DOHH2 (cell line): ENCODE measurements at regions not wholly inside any gene's neighbourhood (a gene's known extent, or its start where the extent isn't known, plus 50 kb on each side); places are given as distances from the start of the nearest gene placed in this dataset.

Source experiments
- H3F3A ChIP-seq: fragments of 200-600 bp; sonication (generic), shearing (Covaris generic); 2 replicates; pipeline ENCODE4 v1.6.0; 2016; ENCODE audit warnings: antibody characterized with exemption, mild to moderate bottlenecking; ENCODE audit not compliant: control insufficient read depth, insufficient read depth
- H3K27ac ChIP-seq: fragments of 200-600 bp; sonication (generic); 2 replicates; pipeline ENCODE4 v1.5.1; 2014; ENCODE audit warnings: low read depth, mild to moderate bottlenecking, low read length, moderate library complexity
- H3K27me3 ChIP-seq: fragments of 200-600 bp; sonication (generic); 2 replicates; pipeline ENCODE4 v1.6.1; 2014; ENCODE audit warnings: mild to moderate bottlenecking, low read length, mixed read lengths; ENCODE audit not compliant: control insufficient read depth
- H3K36me3 ChIP-seq: fragments of 200-600 bp; sonication (generic); 2 replicates; pipeline ENCODE4 v1.6.1; 2014; ENCODE audit warnings: mild to moderate bottlenecking, low read length, moderate library complexity, mixed read lengths; ENCODE audit not compliant: control insufficient read depth
- H3K4me1 ChIP-seq: fragments of 200-600 bp; sonication (generic); 2 replicates; pipeline ENCODE4 v1.6.1; 2014; ENCODE audit warnings: mild to moderate bottlenecking, low read length, mixed read lengths; ENCODE audit not compliant: control insufficient read depth
- H3K4me2 ChIP-seq: fragments of 200-600 bp; sonication (generic); 2 replicates; pipeline ENCODE4 v1.6.0; 2014; ENCODE audit warnings: mild to moderate bottlenecking, low read length, moderate library complexity
- H3K4me3 ChIP-seq: fragments of 200-600 bp; sonication (generic); 2 replicates; pipeline ENCODE4 v1.5.1; 2014; ENCODE audit warnings: mild to moderate bottlenecking, low read length, mixed read lengths
- H3K79me2 ChIP-seq: fragments of 200-600 bp; sonication (generic); 2 replicates; pipeline ENCODE4 v1.6.1; 2014; ENCODE audit warnings: mild to moderate bottlenecking, low read length, mixed read lengths; ENCODE audit not compliant: control insufficient read depth
- H3K9me2 ChIP-seq: fragments of 200-600 bp; sonication (generic); replicated peaks from 2 replicates; pipeline ENCODE4 v1.6.1; 2014; ENCODE audit warnings: mild to moderate bottlenecking, low read length, mixed read lengths; ENCODE audit not compliant: control insufficient read depth
- H3K9me3 ChIP-seq: fragments of 200-600 bp; sonication (generic); 2 replicates; pipeline ENCODE4 v1.6.1; 2014; ENCODE audit warnings: antibody characterized with exemption, low read length, mixed read lengths; ENCODE audit not compliant: control insufficient read depth, insufficient read depth
- H4K20me1 ChIP-seq: fragments of 200-600 bp; sonication (generic); 2 replicates; pipeline ENCODE4 v1.6.0; 2014; ENCODE audit warnings: low read depth, mild to moderate bottlenecking, antibody characterized with exemption, low read length, moderate library complexity; ENCODE audit not compliant: control insufficient read depth, insufficient read depth
- CTCF ChIP-seq: fragments of 200-600 bp; sonication (generic); IDR thresholded peaks from one replicate; pipeline ENCODE4 v1.5.1; 2014; ENCODE audit warnings: antibody characterized with exemption, mild to moderate bottlenecking, low read depth, low read length; ENCODE audit not compliant: poor library complexity, severe bottlenecking
- EZH2phosphoT487 ChIP-seq: fragments of 200-600 bp; sonication (generic); IDR thresholded peaks from 2 replicates; pipeline ENCODE4 v1.6.1; 2017; ENCODE audit warnings: borderline replicate concordance, mild to moderate bottlenecking, antibody characterized with exemption, low read length, moderate library complexity, mixed read lengths

- H3K9me2 ChIP-seq = no peaks in the 10 kb centered on the region
- H3K9me3 ChIP-seq = no peaks in the 10 kb centered on the region
- no peak overlapping the region for H3K4me2 ChIP-seq
- no peaks in the 10 kb centered on the region for H4K20me1 ChIP-seq
- H3K79me2 ChIP-seq = no peaks in the 10 kb centered on the region
- H3K36me3 ChIP-seq = no peaks in the 10 kb centered on the region
- TF ChIP-seq EZH2phosphoT487 (no peak), CTCF (no peak)
- H3K4me1 ChIP-seq = no peaks in the 10 kb centered on the region
- no peak overlapping the region for H3K27ac ChIP-seq
- 0 out of 2 replicates have a peak, but pooled peaks cover 2% of the 10 kb centered on the region for H3K27me3 ChIP-seq
- H3K4me3 ChIP-seq = no peak overlapping the region
- no peaks in the 10 kb centered on the region for H3F3A ChIP-seq
Observed at GRCh38 chr20:63138855-63139341, 77.0 kb downstream of the YTHDF1 start.

- Histone ChIP-seq H3K4me2 (no peak overlapping the region), H3K4me3 (no peak overlapping the region), H3K27ac (no peak overlapping the region), H3K9me3 (no peaks in the 10 kb centered on the region), H3K79me2 (no peaks in the 10 kb centered on the region), H4K20me1 (no peaks in the 10 kb centered on the region), H3K36me3 (no peaks in the 10 kb centered on the region), H3F3A (no peaks in the 10 kb centered on the region), H3K27me3 (0 out of 2 replicates have a peak, but pooled peaks cover under 1% of the 10 kb centered on the region), H3K4me1 (no peaks in the 10 kb centered on the region), H3K9me2 (no peaks in the 10 kb centered on the region)
- no peak for TF ChIP-seq EZH2phosphoT487
- TF ChIP-seq CTCF = no peak
Observed at GRCh38 chr20:63137851-63138415, 78.0 kb downstream of the YTHDF1 start.

- H3K79me2 ChIP-seq = no peaks in the 10 kb centered on the region
- H3K4me1 ChIP-seq = no peaks in the 10 kb centered on the region
- no peaks in the 10 kb centered on the region for H3K9me2 ChIP-seq
- no peak overlapping the region for H3K27ac ChIP-seq
- H3K27me3 ChIP-seq = no peaks in the 10 kb centered on the region
- no peak overlapping the region for H3K4me2 ChIP-seq
- TF ChIP-seq CTCF = no peak
- TF ChIP-seq EZH2phosphoT487 = no peak
- no peaks in the 10 kb centered on the region for H3K9me3 ChIP-seq
- no peaks in the 10 kb centered on the region for H3F3A ChIP-seq
- no peaks in the 10 kb centered on the region for H4K20me1 ChIP-seq
- H3K4me3 ChIP-seq = no peak overlapping the region
- no peaks in the 10 kb centered on the region for H3K36me3 ChIP-seq
Observed at GRCh38 chr20:63136296-63136695, 79.6 kb downstream of the YTHDF1 start.
